ENCODE measurements at regions not wholly inside any gene's neighbourhood (a gene's known extent, or its start where the extent isn't known, plus 50 kb on each side); places are given as distances from the start of the nearest gene placed in this dataset.

DNA sequence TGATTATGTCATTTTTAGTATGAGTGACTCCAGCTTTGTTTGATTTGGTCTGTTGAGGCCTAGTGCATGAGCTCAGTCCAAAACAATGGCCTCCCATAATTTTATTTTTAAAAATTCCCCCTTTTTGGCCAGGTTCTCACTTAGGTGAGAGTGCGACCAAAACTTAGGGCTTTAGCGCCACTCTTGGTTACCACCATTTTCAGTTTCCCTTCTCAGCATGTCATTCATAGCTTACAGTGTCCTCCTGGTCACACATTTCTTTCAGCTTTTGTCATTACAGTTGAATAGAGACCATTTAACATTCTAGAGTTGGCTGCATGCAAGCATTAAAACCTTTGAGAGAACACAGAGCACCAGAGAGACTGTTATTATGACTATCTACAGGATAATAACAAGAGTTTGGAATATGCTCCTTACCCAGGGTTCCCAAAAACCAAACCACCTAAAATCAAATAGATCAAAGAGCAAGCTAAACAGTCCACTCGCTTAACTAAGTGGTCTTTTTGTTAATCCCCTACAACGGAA, 85.4 kb downstream of the TLR5 start:
- H3F3A ChIP-seq (replicated peaks; ENCODE audit: insufficient read depth), result no peaks in the 10 kb centered on the region
- H3K4me3 ChIP-seq (ENCODE audit: low read depth in 2 of 2, low read length in 1 of 2), result no peak overlapping the region
- no peaks in the 10 kb centered on the region for H3K79me2 ChIP-seq (ENCODE audit: insufficient read depth)
- H3K4me1 ChIP-seq (ENCODE audit: control insufficient read depth in 1 of 2, insufficient read depth in 2 of 2, low read depth in 1 of 2, low read length in 1 of 2), result no peaks in the 10 kb centered on the region
- WGBS (ENCODE audit: low lambda C conversion rate), result 77% methylated on average over 4 of the region's 4 CpGs
- H3K27me3 ChIP-seq (ENCODE audit: insufficient read depth), result peaks cover 18% of the 10 kb centered on the region; the same call in 1 of the 2 replicates
- H3K36me3 ChIP-seq (replicated peaks in 1 of 2; ENCODE audit: control insufficient read depth in 1 of 2, insufficient read depth in 2 of 2, low read length in 1 of 2), result no peaks in the 10 kb centered on the region
- H3K9me3 ChIP-seq, result no peaks in the 10 kb centered on the region
- no peaks in the 10 kb centered on the region for H3K9me2 ChIP-seq
- H3K4me2 ChIP-seq, result no peak overlapping the region
- no peak overlapping the region for H3K27ac ChIP-seq (ENCODE audit: low read depth in 2 of 2, low read length in 1 of 2)
- H3K9ac ChIP-seq, result no peak overlapping the region
- CTCF ChIA-PET, result no interaction called here
- no peak overlapping the region for H2AFZ ChIP-seq (ENCODE audit: low read depth)
- no peaks in the 10 kb centered on the region for H4K20me1 ChIP-seq (ENCODE audit: insufficient read depth)
- TF ChIP-seq EP300 (IDR thresholded peaks at IDR 0.05; ENCODE audit: borderline replicate concordance in 1 of 2, low read depth in 1 of 2, low read length in 1 of 2) (no peak), JUND (IDR thresholded peaks at IDR 0.05) (no peak), FOXJ3 (CRISPR knock-in tag; IDR thresholded peaks at IDR 0.05) (no peak), FOSL2 (IDR thresholded peaks at IDR 0.05; ENCODE audit: borderline replicate concordance, low read depth) (no peak), RXRA (IDR thresholded peaks at IDR 0.05; ENCODE audit: borderline replicate concordance, low read depth) (no peak), NFIC (IDR thresholded peaks at IDR 0.05; ENCODE audit: borderline replicate concordance) (no peak), MXI1 (IDR thresholded peaks at IDR 0.05; ENCODE audit: low read depth, low read length) (no peak), POLR2AphosphoS5 (IDR thresholded peaks at IDR 0.05; ENCODE audit: low read depth, low read length) (no peak)
- TF ChIP-seq, protein P1, sequence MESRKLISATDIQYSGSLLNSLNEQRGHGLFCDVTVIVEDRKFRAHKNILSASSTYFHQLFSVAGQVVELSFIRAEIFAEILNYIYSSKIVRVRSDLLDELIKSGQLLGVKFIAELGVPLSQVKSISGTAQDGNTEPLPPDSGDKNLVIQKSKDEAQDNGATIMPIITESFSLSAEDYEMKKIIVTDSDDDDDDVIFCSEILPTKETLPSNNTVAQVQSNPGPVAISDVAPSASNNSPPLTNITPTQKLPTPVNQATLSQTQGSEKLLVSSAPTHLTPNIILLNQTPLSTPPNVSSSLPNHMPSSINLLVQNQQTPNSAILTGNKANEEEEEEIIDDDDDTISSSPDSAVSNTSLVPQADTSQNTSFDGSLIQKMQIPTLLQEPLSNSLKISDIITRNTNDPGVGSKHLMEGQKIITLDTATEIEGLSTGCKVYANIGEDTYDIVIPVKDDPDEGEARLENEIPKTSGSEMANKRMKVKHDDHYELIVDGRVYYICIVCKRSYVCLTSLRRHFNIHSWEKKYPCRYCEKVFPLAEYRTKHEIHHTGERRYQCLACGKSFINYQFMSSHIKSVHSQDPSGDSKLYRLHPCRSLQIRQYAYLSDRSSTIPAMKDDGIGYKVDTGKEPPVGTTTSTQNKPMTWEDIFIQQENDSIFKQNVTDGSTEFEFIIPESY (IDR thresholded peaks at IDR 0.05; ENCODE audit: borderline replicate concordance, low read depth), result no peak
- POLR2A ChIA-PET, result no interaction called here
- no peak for DNase-seq

Small RNA genes in the stretch of these regions (small RNA-seq; reads per million reads assigned to genes)
- gene NDUFB1P2, result 0 reads per million in 7 experiments
